Fibroblast of skin of right biceps (primary cell): ENCODE measurements at regions not wholly inside any gene's neighbourhood (a gene's known extent, or its start where the extent isn't known, plus 50 kb on each side); places are given as distances from the start of the nearest gene placed in this dataset.

Experiments
- DNase-seq: peaks from one replicate; pipeline ENCODE4 v3.0.0-alpha.2; 2013

- DNase-seq: peak; percentile 46
Observed at GRCh38 chr21:38712071-38712470, 93.7 kb upstream of the ETS2 start.

GRCh38 chr21:38712664-38713063 lies 93.1 kb upstream of the ETS2 start:
- no peak for DNase-seq

- peak; percentile 56 for DNase-seq
Observed at GRCh38 chr21:38714039-38714817, 91.5 kb upstream of the ETS2 start.

GRCh38 chr21:38714999-38715398 lies 90.7 kb upstream of the ETS2 start:
- DNase-seq: peak; percentile 36

- no peak for DNase-seq
Observed at GRCh38 chr21:38716088-38716487, 89.6 kb upstream of the ETS2 start.

- DNase-seq: peak; percentile 63
Observed at GRCh38 chr21:38716942-38717341, 88.8 kb upstream of the ETS2 start.

GRCh38 chr21:38718481-38718880 lies 87.2 kb upstream of the ETS2 start:
- peak; percentile 38 for DNase-seq

GRCh38 chr21:38720074-38720473 lies 85.7 kb upstream of the ETS2 start:
- no peak for DNase-seq

GRCh38 chr21:38721055-38721454 lies 84.7 kb upstream of the ETS2 start:
- DNase-seq: no peak

- peak; percentile 47 for DNase-seq
Observed at GRCh38 chr21:38721958-38722357, 83.8 kb upstream of the ETS2 start.

GRCh38 chr21:38725196-38726157 lies 80.3 kb upstream of the ETS2 start:
- no peak for DNase-seq

GRCh38 chr21:38726482-38726881 lies 79.2 kb upstream of the ETS2 start:
- DNase-seq: no peak

GRCh38 chr21:38729291-38729690 lies 76.4 kb upstream of the ETS2 start:
- peak; percentile 44 for DNase-seq

GRCh38 chr21:38729754-38730379 lies 75.9 kb upstream of the ETS2 start:
- DNase-seq: peak; percentile 79

GRCh38 chr21:38733972-38734546 lies 71.7 kb upstream of the ETS2 start:
- DNase-seq: peak; percentile 66

GRCh38 chr21:38734646-38735365 lies 70.9 kb upstream of the ETS2 start:
- DNase-seq: no peak

- no peak for DNase-seq
Observed at GRCh38 chr21:38735626-38736206, 70.0 kb upstream of the ETS2 start.

GRCh38 chr21:38740090-38740489 lies 65.6 kb upstream of the ETS2 start:
- DNase-seq: peak; percentile 18

GRCh38 chr21:38741092-38741949 lies 64.4 kb upstream of the ETS2 start:
- DNase-seq: no peak

GRCh38 chr21:38741950-38742256 lies 63.8 kb upstream of the ETS2 start:
- no peak for DNase-seq
